HuH-7.5 (cell line): ENCODE measurements at regions not wholly inside any gene's neighbourhood (a gene's known extent, or its start where the extent isn't known, plus 50 kb on each side); places are given as distances from the start of the nearest gene placed in this dataset.

ENCODE experiments used
- DNase-seq: peaks from one replicate; pipeline ENCODE4 v3.0.0; 2011; ENCODE audit warnings: low spot score

GRCh38 chr7:51521054-51521453 lies 204.4 kb upstream of the COBL start:
- no peak for DNase-seq

- DNase-seq = no peak
Observed at GRCh38 chr7:51518646-51519045, 202.0 kb upstream of the COBL start.

- no peak for DNase-seq
Observed at GRCh38 chr7:51517187-51517586, 200.6 kb upstream of the COBL start.

GRCh38 chr7:51501620-51502019 lies 185.0 kb upstream of the COBL start:
- no peak for DNase-seq

GRCh38 chr7:51482976-51483375 lies 166.4 kb upstream of the COBL start:
- DNase-seq = no peak

GRCh38 chr7:51481421-51481820 lies 164.8 kb upstream of the COBL start:
- DNase-seq = no peak

- no peak for DNase-seq
Observed at GRCh38 chr7:51477819-51478218, 161.2 kb upstream of the COBL start.

- no peak for DNase-seq
Observed at GRCh38 chr7:51477323-51477722, 160.7 kb upstream of the COBL start.

- DNase-seq = no peak
Observed at GRCh38 chr7:51476026-51476425, 159.4 kb upstream of the COBL start.

- no peak for DNase-seq
Observed at GRCh38 chr7:51472873-51473272, 156.3 kb upstream of the COBL start.

- no peak for DNase-seq
Observed at GRCh38 chr7:51471981-51472296, 155.3 kb upstream of the COBL start.

- DNase-seq = no peak
Observed at GRCh38 chr7:51471210-51471980, 154.8 kb upstream of the COBL start.

- no peak for DNase-seq
Observed at GRCh38 chr7:51467384-51468017, 150.9 kb upstream of the COBL start.

- DNase-seq = no peak
Observed at GRCh38 chr7:51459809-51460208, 143.2 kb upstream of the COBL start.

GRCh38 chr7:51458693-51459092 lies 142.1 kb upstream of the COBL start:
- no peak for DNase-seq

- DNase-seq = no peak
Observed at GRCh38 chr7:51457079-51457478, 140.5 kb upstream of the COBL start.

GRCh38 chr7:51456431-51457060 lies 139.9 kb upstream of the COBL start:
- no peak for DNase-seq

- DNase-seq = no peak
Observed at GRCh38 chr7:51455948-51456347, 139.3 kb upstream of the COBL start.

- DNase-seq = no peak
Observed at GRCh38 chr7:51455513-51455912, 138.9 kb upstream of the COBL start.

GRCh38 chr7:51455086-51455485 lies 138.5 kb upstream of the COBL start:
- no peak for DNase-seq

GRCh38 chr7:51452694-51453093 lies 136.1 kb upstream of the COBL start:
- no peak for DNase-seq

GRCh38 chr7:51451751-51452476 lies 135.3 kb upstream of the COBL start:
- no peak for DNase-seq

- DNase-seq = no peak
Observed at GRCh38 chr7:51450541-51450940, 133.9 kb upstream of the COBL start.
